NCI-H1417 treated with DMSO at 0.1 percent for 48 hours (cell line): ENCODE measurements at regions not wholly inside any gene's neighbourhood (a gene's known extent, or its start where the extent isn't known, plus 50 kb on each side); places are given as distances from the start of the nearest gene placed in this dataset.

ENCODE experiments used
- DNase-seq: peaks from one replicate; lab custom pipeline; 2025; lab: John Stamatoyannopoulos, UW

- DNase-seq: no peak
Observed at GRCh38 chr2:13536941-13537340, 820.2 kb downstream of the TRIB2 start.

GRCh38 chr2:13537771-13538349 is 821.1 kb downstream of the TRIB2 start:
- no peak for DNase-seq

GRCh38 chr2:13539296-13539695 is 822.6 kb downstream of the TRIB2 start:
- peak; percentile 35 for DNase-seq

GRCh38 chr2:13542061-13542460 is 825.3 kb downstream of the TRIB2 start:
- DNase-seq: no peak

DNA sequence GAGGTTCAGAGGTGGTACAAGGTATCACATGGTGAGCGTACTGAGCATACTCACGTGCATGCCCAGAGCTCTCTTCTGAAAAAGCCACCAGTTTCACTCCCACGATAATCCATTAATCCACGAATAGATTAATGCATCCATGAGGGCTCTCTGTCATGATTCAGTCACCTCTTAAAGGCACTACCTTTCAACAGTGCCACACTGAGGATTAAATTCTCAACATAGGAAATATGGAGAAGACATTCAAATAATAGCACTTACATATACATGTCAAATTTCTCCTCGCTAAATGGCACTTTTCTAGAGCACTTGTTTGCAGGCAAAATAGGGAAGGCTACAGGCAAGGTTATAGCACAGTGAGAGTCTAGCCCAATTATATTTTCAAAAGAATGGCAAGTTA is 825.9 kb downstream of the TRIB2 start:
- DNase-seq: no peak

DNA sequence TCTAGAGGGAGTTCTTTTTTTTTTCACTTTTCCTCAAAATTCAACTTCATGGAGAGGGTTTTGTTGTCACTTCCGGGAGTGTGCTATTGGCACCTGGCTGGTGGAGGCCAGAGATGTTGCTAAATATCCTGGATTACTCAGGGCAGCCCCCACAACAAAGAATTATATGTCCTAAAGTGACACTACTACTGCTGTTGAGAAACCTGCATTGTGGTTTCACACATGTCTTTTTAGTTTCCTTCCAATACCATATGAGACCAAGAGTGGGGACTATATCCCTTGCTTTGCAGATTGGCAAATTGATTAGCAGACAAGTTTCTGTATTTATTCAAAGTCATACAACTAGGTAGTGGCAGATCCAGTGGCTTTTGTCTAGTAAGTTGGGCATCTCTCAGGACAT is 826.8 kb downstream of the TRIB2 start:
- no peak for DNase-seq

DNA sequence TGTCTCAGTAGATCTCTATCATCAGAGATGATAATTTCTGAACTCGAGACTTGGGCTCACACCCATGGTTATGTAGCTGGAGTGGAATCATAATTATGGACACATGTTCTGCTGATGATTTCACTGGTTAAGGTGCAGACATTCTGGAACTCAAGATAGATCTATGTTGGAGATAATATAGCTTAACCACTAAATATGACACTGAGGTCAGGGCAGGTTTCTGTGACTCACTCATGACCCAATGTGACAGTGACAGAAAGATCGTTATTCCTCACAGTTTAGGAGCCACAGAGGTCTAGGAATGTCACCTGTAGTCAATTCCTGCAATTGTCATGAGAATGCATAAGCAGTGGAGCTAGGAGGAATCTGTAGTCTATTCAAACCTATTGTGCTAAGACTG is 828.6 kb downstream of the TRIB2 start:
- no peak for DNase-seq

- no peak for DNase-seq
Observed at GRCh38 chr2:13546131-13546530, 829.4 kb downstream of the TRIB2 start.

- peak; percentile 34 for DNase-seq
Observed at GRCh38 chr2:13550285-13551231, 833.8 kb downstream of the TRIB2 start.

DNA sequence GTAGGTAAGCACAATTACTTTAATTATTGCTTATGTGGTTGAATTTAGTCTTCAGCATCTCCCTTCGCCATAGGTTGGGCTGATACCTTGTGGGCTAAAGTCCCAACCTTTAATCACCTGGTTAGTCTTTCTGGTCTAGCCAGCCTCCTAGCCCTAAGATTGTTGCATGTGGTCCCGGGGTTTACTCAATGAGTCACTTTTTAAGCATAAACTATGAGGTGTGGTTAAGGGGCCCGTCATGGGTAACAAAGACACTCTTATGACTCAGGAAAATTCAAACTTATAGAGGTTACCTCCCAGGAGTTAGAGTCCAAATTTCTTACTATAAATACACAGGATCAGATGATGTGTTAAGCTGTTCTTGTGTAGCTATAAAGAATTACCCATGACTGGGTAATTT is 841.6 kb downstream of the TRIB2 start:
- no peak for DNase-seq

DNA sequence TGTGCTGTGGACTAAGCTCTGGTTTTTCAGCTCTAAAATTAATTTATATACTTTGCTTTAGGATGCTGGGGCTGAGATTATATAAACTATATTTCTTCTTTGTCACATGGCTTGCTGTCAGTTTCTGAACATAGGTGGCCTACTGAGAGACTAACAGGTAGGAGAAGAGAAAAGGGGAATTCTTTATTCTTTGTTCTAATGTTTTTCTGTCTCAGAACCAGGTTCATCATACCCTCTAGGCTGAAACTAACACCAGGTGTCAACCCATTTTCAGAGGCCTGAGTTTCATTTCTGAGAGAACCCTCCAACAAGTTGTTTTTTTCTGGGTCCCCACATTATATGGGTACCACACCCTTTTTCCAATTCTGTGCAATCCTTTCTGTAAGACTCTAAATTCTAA is 843.6 kb downstream of the TRIB2 start:
- DNase-seq: no peak

DNA sequence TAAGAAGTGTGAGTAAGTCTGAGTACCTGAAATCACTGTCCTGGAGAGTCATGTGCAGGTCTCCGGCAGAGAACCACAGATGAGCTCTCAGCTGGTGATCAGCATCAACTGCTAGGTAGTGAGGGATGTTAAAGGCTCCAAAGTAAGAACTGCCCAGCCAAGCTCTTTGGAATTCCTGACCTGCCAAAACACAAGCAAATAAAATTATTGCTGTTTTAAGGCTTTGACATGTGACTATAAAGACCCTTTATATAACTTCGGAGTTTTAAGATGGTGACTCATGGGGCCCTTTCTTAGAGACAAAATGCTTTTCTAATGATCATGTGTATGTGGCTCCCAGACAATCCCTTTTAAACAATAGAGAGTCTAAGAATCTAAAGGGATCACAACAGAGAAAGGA is 855.7 kb downstream of the TRIB2 start:
- DNase-seq: no peak

- DNase-seq: no peak
Observed at GRCh38 chr2:13574831-13575230, 858.1 kb downstream of the TRIB2 start.

DNA sequence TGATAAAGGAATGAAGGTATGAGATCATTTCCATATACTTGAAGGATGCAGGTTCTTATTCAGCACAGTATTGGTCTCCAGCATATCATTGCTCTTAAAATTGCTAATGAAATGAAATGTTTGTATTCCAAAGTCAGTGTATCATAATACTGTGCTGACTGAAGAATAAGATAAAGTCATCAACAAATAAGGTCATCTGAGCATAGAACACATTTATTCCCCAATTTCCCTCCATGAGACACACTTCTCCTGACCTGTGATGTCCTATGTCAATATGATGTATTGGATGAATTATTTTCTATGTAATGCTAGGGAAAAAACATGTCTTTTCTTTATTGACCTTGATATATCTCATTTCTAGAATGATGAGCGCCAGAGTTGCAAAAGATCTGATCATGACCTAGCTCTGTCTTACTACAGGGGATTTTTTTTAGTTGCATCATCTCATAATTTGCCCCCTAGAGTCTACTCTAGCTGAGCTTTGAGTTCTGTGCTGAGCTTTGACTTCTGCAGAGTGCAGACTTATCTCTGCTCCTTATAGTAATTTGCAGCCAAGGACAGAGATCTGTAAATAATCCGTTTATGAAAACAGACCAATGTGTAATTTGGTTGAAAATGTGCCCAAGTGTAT is 859.8 kb downstream of the TRIB2 start:
- no peak for DNase-seq

DNA sequence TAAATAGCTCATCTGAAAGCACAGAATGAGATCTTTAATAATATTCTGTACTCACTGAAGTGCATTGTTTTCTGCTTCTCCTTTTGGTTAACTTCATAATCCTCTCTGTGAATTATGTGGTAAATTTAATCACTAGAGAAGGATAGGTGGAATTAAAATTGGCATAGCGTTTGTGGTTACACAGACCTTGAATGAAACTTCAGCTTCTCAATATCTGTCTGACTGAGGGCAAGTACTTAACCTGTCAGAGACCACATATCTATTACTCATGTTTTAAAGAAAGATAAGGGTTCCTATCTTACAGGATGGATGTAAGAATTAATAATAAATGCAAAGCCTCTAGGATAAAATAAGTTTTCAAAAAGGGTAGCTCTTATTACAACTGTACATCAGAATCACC is 861.8 kb downstream of the TRIB2 start:
- no peak for DNase-seq

GRCh38 chr2:13581471-13581870 is 864.7 kb downstream of the TRIB2 start:
- no peak for DNase-seq

DNA sequence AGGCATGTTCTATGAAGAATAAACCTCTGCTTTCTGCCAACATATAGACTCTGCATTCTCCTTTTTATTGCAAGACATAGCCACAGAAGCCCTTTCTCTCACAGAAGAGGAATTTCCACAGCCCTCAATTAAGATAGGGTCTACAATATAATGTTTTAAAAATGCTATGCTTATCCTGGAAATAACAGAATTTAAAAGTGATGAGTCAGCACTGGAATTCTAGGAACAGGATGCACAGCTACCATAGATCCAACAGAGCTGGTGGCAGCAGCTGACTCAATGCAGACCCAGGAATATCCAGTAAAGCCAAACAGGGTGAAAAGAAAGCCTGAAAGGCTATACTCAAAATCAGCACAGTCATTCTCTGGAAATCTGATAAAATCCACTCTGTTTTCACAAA is 866.9 kb downstream of the TRIB2 start:
- no peak for DNase-seq

DNA sequence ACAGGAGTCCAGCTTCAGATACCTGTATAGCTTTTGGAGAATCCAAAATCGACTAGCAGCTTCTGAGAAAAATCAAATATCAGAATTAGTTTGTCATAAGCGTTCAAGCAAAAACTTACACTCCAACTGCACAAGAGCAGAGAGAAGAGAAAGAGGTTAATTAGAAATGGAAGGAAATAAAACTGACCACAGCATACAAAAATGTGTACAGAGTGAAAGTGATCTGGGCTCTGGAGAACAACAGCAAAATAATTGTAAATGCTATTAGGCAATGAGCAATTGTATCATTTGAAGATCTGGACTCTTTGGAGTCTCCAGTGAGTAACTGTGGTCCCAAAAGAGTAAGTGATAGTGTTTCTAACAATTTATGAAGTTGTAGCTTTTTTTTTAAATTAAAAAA is 867.3 kb downstream of the TRIB2 start:
- DNase-seq: no peak

DNA sequence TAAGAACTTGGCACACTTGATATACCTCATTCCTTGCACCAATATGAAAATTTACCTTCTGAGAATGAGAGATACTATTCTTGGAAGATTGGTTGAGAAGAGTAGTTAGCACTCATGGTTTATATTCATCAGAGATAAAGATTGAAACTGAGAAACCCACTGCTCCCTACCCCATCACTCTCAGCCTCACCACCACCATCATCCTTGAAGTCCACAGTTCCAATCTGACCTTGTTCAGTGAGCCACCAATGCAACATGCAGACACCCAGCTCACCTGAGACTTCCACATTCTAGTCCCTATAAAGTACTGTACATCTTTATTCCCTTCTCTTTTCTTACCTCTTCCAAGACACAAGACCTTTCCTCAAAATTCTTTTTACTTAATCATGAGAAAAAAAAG is 869.0 kb downstream of the TRIB2 start:
- no peak for DNase-seq

DNA sequence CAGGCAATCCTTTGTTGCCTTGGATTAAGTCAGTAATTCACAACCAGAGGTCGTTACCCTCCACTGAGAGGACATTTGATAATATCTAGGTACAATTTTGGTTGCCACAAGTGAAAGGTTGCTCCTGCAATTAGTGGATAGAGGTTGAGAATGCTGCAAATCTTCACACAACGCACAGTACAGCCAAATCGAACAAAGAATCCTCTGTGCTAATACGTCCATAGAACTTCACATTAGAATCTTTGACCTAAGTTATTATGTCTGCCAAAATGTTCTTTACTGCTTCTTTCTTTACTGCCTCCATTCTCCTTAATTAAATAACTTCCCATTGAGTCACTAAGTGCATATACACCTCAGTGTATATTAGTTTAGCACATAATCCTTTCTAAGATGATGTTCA is 879.5 kb downstream of the TRIB2 start:
- DNase-seq: no peak

- no peak for DNase-seq
Observed at GRCh38 chr2:13597176-13597575, 880.4 kb downstream of the TRIB2 start.

- no peak for DNase-seq
Observed at GRCh38 chr2:13601506-13601905, 884.8 kb downstream of the TRIB2 start.

GRCh38 chr2:13604951-13605661 is 888.4 kb downstream of the TRIB2 start:
- no peak for DNase-seq
